WTC11 (cell line): ENCODE measurements at regions not wholly inside any gene's neighbourhood (a gene's known extent, or its start where the extent isn't known, plus 50 kb on each side); places are given as distances from the start of the nearest gene placed in this dataset.

Experiments used
- ETV6 ChIP-seq: sonication (generic); formaldehyde crosslinking; IDR thresholded peaks from 2 replicates; pipeline ENCODE4 v1.8.1; 2022; ENCODE audit warnings: mild to moderate bottlenecking, missing genetic modification reagents
- ZNF121 ChIP-seq: sonication (generic); formaldehyde crosslinking; IDR thresholded peaks from 2 replicates; pipeline ENCODE4 v1.8.0; 2023; ENCODE audit warnings: missing genetic modification reagents

- no peak for TF ChIP-seq ZNF121 (CRISPR knock-in tag)
- no peak for TF ChIP-seq ETV6 (CRISPR knock-in tag)
Observed at GRCh38 chr2:103130857-103131256, 369.0 kb downstream of the TMEM182 start.
